HepG2 (cell line): ENCODE measurements at regions not wholly inside any gene's neighbourhood (a gene's known extent, or its start where the extent isn't known, plus 50 kb on each side); places are given as distances from the start of the nearest gene placed in this dataset.

Experiments
- ATAC-seq: fragments of 200-7000 bp; cut with Tn5 transposase; 3 replicates; pipeline ENCODE4 v1.9.1; 2020; ENCODE audit warnings: mild to moderate bottlenecking, moderate library complexity
- BruUV-seq: library from RNA; stranded (reverse); fragments of 400-500 nt; replicated peaks from 2 replicates; lab custom pipeline; 2021; lab: Mats Ljungman, UMichigan
- CTCF ChIA-PET: fragments of 300-600 bp; formaldehyde crosslinking; extraction: SDS; loops from one replicate; lab custom pipeline; 2021; ENCODE audit warnings: low total read pairs, inconsistent platforms, low intra/inter-chr PET ratio; lab: Yijun Ruan, JAX
- POLR2A ChIA-PET: fragments of 350-600 bp; sonication (Branson Sonifier 250); formaldehyde crosslinking; loops from one replicate; lab custom pipeline; 2020; ENCODE audit warnings: antibody characterized with exemption, inconsistent platforms; lab: Yijun Ruan, JAX
- DNase-seq: peaks from one replicate; pipeline ENCODE4 v3.0.0-alpha.2; 2015; ENCODE audit warnings: low spot score
- FAIRE-seq: peaks from 3 replicates; lab custom pipeline; 2011; peaks lifted over from hg19 to GRCh38; lab: Jason Lieb, UNC
- H2AFZ ChIP-seq: one replicate; pipeline ENCODE4 v1.6.1; 2011; ENCODE audit warnings: low read length, inconsistent platforms
- H3K27ac ChIP-seq: fragments of 300-600 bp; 3 replicates; pipeline ENCODE4 v1.8.0; 2011; ENCODE audit warnings: mixed run types, mild to moderate bottlenecking, mixed read lengths, low read length, inconsistent platforms; ENCODE audit not compliant: insufficient read depth; ENCODE audit errors: extremely low read length
- H3K27me3 ChIP-seq, 2 experiments: fragments of 200-600 bp in 1 of 2; 2 replicates in 1 of 2; 3 replicates in 1 of 2; pipeline versions ENCODE4 v1.6.0 to v1.8.0; 2011; ENCODE audit warnings: low read length in 2 of 2, mild to moderate bottlenecking in 2 of 2, moderate library complexity in 2 of 2, inconsistent platforms in 1 of 2; ENCODE audit not compliant: insufficient read depth in 2 of 2, control insufficient read depth in 1 of 2
- H3K36me3 ChIP-seq, 2 experiments: fragments of 200-600 bp in 1 of 2; replicated peaks in 1 of 2; 2 replicates in 1 of 2; 3 replicates in 1 of 2; pipeline versions ENCODE4 v1.5.1 to v1.8.0; 2011; ENCODE audit warnings: low read length in 2 of 2, inconsistent platforms in 1 of 2; ENCODE audit not compliant: insufficient read depth in 2 of 2, control insufficient read depth in 1 of 2
- H3K4me1 ChIP-seq: 2 replicates; pipeline ENCODE4 v1.5.1; 2012; ENCODE audit warnings: low read length, inconsistent platforms; ENCODE audit not compliant: insufficient read depth
- H3K4me2 ChIP-seq: 2 replicates; pipeline ENCODE4 v1.6.0; 2011; ENCODE audit warnings: low read depth, low read length, inconsistent platforms
- H3K4me3 ChIP-seq, 3 experiments: fragments of 200-600 bp in 1 of 3; sonication (generic), shearing (Covaris generic) in 1 of 3; replicated peaks in 1 of 3; 2 replicates each; pipeline ENCODE4 v1.5.1; 2011 to 2016; ENCODE audit warnings: low read length in 3 of 3, inconsistent platforms in 2 of 3, low read depth in 2 of 3, mild to moderate bottlenecking in 2 of 3, control low read depth in 1 of 3, mixed read lengths in 1 of 3; ENCODE audit not compliant: insufficient read depth in 1 of 3
- H3K79me2 ChIP-seq: one replicate; pipeline ENCODE4 v1.6.1; 2011; ENCODE audit warnings: low read length, inconsistent platforms; ENCODE audit not compliant: insufficient read depth
- H3K9ac ChIP-seq: 2 replicates; pipeline ENCODE4 v1.6.0; 2011; ENCODE audit warnings: mild to moderate bottlenecking, low read depth, low read length, inconsistent platforms; ENCODE audit not compliant: insufficient read depth
- H3K9me3 ChIP-seq: 2 replicates; pipeline ENCODE4 v1.5.1; 2012; ENCODE audit warnings: mild to moderate bottlenecking, low read length
- H4K20me1 ChIP-seq: 2 replicates; pipeline ENCODE4 v1.6.0; 2011; ENCODE audit warnings: inconsistent platforms, mild to moderate bottlenecking, low read length, moderate library complexity; ENCODE audit not compliant: insufficient read depth
- AGO1 ChIP-seq: fragments of 200-400 bp; formaldehyde crosslinking; IDR thresholded peaks from 2 replicates; pipeline ENCODE4 v1.6.1; 2017; ENCODE audit warnings: mild to moderate bottlenecking, low read depth, low read length, moderate library complexity; ENCODE audit not compliant: poor library complexity, severe bottlenecking
- FOXP1 ChIP-seq, 2 experiments: fragments of 450-650 bp in 1 of 2; IDR thresholded peaks; 2 replicates each; pipeline ENCODE4 v1.6.1; 2017 to 2018; ENCODE audit warnings: antibody characterized with exemption in 1 of 2
- KAT2B ChIP-seq: fragments of 150-350 bp; IDR thresholded peaks from 2 replicates; pipeline ENCODE4 v1.6.1; 2014; ENCODE audit warnings: low read depth, low read length, borderline replicate concordance
- KAT8 ChIP-seq: IDR thresholded peaks from 2 replicates; pipeline ENCODE4 v1.6.1; 2016; ENCODE audit warnings: missing genetic modification reagents, missing compliant biosample characterization
- KDM1A ChIP-seq: IDR thresholded peaks from 2 replicates; pipeline ENCODE4 v1.6.1; 2016; ENCODE audit warnings: missing compliant biosample characterization
- KLF12 ChIP-seq: sonication (generic); formaldehyde crosslinking; IDR thresholded peaks from 2 replicates; pipeline ENCODE4 v1.4.0; 2020; ENCODE audit warnings: missing genetic modification reagents, borderline replicate concordance
- NCOA5 ChIP-seq: sonication (generic); formaldehyde crosslinking; IDR thresholded peaks from 2 replicates; pipeline ENCODE4 v1.4.0; 2020; ENCODE audit warnings: missing genetic modification reagents
- REL ChIP-seq: sonication (generic); formaldehyde crosslinking; conservative IDR thresholded peaks from 2 replicates; pipeline ENCODE4 v1.8.0; 2022; ENCODE audit warnings: mild to moderate bottlenecking, missing genetic modification reagents, moderate library complexity
- REXO4 ChIP-seq: sonication (generic); formaldehyde crosslinking; IDR thresholded peaks from 2 replicates; pipeline ENCODE4 v1.8.0; 2022; ENCODE audit warnings: missing genetic modification reagents, mild to moderate bottlenecking, borderline replicate concordance
- RFX5 ChIP-seq: IDR thresholded peaks from 2 replicates; pipeline ENCODE4 v1.6.1; 2011; ENCODE audit warnings: low read depth, low read length, improper control_type of control experiment
- ZBTB7A ChIP-seq: sonication (generic); formaldehyde crosslinking; IDR thresholded peaks from 2 replicates; pipeline ENCODE4 v1.8.0; 2022; ENCODE audit warnings: mild to moderate bottlenecking, missing genetic modification reagents
- ZFP1 ChIP-seq: IDR thresholded peaks from 2 replicates; pipeline ENCODE4 v1.6.1; 2016
- ZNF224 ChIP-seq: sonication (generic); formaldehyde crosslinking; IDR thresholded peaks from 2 replicates; pipeline ENCODE4 v1.5.0; 2020; ENCODE audit warnings: mild to moderate bottlenecking, missing genetic modification reagents
- ZNF496 ChIP-seq: sonication (generic); formaldehyde crosslinking; IDR thresholded peaks from 2 replicates; pipeline ENCODE4 v1.8.1; 2023; ENCODE audit warnings: mild to moderate bottlenecking, moderate library complexity, missing genetic modification reagents; ENCODE audit not compliant: insufficient replicate concordance
- ZNF780A ChIP-seq: sonication (generic); formaldehyde crosslinking; IDR thresholded peaks from 2 replicates; pipeline ENCODE4 v1.8.0; 2022; ENCODE audit warnings: mild to moderate bottlenecking, missing genetic modification reagents, moderate library complexity
- ZNF83 ChIP-seq: sonication (generic); formaldehyde crosslinking; IDR thresholded peaks from 2 replicates; pipeline ENCODE4 v1.4.0; 2020; ENCODE audit warnings: missing genetic modification reagents, mild to moderate bottlenecking, borderline replicate concordance
- WGBS: methylation state at CpG from one replicate; pipeline ENCODE4 v1.1.6; 2017; ENCODE audit warnings: low lambda C conversion rate; 5-methylcytosine and 5-hydroxymethylcytosine counted together
- in situ Hi-C: cut with HindIII; loops from 2 replicates; pipeline ENCODE4 v1.10.0; 2017; ENCODE audit warnings: low pct_unique_long_range_greater_than_20kb; ENCODE audit not compliant: extremely low pct_ligation_motif_present
- intact Hi-C: fragments of 100-400 bp; cut with micrococcal nuclease; formaldehyde crosslinking; loops from one replicate; pipeline ENCODE4 v1.10.0; 2022; ENCODE audit not compliant: unreplicated experiment
- TF ChIP-seq, protein P1 (sequence below): sonication (generic); formaldehyde crosslinking; IDR thresholded peaks from 2 replicates; pipeline ENCODE4 v1.9.0; 2021; ENCODE audit warnings: mild to moderate bottlenecking, missing genetic modification reagents

DNA sequence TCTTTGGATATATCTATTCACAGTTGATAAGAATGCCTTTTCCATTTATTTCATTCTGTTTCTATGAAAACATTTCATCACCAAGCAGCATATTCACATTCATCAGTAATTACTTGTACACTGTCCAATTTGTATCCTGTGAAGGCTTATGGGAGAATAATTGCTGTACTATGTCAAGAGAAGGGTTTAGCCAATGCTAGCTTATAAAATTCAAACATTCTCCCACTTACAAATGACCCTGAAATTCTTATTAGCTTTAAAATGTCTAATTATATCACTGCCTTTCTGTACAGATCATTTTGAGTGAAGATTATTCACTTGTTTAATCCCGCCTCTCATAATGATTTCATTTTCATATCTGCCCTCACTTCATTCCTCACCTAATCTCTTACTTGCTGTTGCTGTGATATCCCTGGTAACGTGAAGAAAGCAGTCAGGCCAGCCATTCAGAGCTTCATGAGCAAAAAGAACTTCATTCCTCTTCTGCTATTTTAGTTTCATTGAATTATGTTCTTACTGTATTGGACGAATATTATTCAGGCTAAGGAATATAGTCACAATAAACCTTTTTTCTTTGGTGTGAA lies 778.7 kb downstream of the OLFM4 start:
- WGBS: 1% methylated on average over 3 of the region's 3 CpGs
- no peaks in the 10 kb centered on the region for H3K36me3 ChIP-seq
- peaks cover 44% of the 10 kb centered on the region for H3K9me3 ChIP-seq
- intact Hi-C loops: no loop called here
- FAIRE-seq (no peak), DNase-seq (no peak), ATAC-seq (no peak)
- H4K20me1 ChIP-seq: no peaks in the 10 kb centered on the region
- no peak for TF ChIP-seq KAT8 (CRISPR knock-in tag)
- no peak for TF ChIP-seq FOXP1 (IDR thresholded peaks at IDR 0.05)
- TF ChIP-seq FOXP1 (CRISPR knock-in tag; IDR thresholded peaks at IDR 0.05): no peak
- TF ChIP-seq AGO1: no peak
- TF ChIP-seq ZBTB7A (CRISPR knock-in tag): no peak
- no peak for TF ChIP-seq ZNF496 (CRISPR knock-in tag)
- no peak for TF ChIP-seq REL (CRISPR knock-in tag)
- TF ChIP-seq RFX5: no peak
- TF ChIP-seq, protein P1, sequence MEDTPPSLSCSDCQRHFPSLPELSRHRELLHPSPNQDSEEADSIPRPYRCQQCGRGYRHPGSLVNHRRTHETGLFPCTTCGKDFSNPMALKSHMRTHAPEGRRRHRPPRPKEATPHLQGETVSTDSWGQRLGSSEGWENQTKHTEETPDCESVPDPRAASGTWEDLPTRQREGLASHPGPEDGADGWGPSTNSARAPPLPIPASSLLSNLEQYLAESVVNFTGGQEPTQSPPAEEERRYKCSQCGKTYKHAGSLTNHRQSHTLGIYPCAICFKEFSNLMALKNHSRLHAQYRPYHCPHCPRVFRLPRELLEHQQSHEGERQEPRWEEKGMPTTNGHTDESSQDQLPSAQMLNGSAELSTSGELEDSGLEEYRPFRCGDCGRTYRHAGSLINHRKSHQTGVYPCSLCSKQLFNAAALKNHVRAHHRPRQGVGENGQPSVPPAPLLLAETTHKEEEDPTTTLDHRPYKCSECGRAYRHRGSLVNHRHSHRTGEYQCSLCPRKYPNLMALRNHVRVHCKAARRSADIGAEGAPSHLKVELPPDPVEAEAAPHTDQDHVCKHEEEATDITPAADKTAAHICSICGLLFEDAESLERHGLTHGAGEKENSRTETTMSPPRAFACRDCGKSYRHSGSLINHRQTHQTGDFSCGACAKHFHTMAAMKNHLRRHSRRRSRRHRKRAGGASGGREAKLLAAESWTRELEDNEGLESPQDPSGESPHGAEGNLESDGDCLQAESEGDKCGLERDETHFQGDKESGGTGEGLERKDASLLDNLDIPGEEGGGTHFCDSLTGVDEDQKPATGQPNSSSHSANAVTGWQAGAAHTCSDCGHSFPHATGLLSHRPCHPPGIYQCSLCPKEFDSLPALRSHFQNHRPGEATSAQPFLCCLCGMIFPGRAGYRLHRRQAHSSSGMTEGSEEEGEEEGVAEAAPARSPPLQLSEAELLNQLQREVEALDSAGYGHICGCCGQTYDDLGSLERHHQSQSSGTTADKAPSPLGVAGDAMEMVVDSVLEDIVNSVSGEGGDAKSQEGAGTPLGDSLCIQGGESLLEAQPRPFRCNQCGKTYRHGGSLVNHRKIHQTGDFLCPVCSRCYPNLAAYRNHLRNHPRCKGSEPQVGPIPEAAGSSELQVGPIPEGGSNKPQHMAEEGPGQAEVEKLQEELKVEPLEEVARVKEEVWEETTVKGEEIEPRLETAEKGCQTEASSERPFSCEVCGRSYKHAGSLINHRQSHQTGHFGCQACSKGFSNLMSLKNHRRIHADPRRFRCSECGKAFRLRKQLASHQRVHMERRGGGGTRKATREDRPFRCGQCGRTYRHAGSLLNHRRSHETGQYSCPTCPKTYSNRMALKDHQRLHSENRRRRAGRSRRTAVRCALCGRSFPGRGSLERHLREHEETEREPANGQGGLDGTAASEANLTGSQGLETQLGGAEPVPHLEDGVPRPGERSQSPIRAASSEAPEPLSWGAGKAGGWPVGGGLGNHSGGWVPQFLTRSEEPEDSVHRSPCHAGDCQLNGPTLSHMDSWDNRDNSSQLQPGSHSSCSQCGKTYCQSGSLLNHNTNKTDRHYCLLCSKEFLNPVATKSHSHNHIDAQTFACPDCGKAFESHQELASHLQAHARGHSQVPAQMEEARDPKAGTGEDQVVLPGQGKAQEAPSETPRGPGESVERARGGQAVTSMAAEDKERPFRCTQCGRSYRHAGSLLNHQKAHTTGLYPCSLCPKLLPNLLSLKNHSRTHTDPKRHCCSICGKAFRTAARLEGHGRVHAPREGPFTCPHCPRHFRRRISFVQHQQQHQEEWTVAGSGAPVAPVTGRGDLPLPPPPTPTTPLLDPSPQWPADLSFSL (CRISPR knock-in tag): no peak
- no peak for TF ChIP-seq KDM1A
- TF ChIP-seq ZNF224 (CRISPR knock-in tag): no peak
- no peak for TF ChIP-seq NCOA5 (CRISPR knock-in tag)
- no peak for TF ChIP-seq ZNF780A (CRISPR knock-in tag)
- TF ChIP-seq KLF12 (CRISPR knock-in tag): no peak
- no peak for TF ChIP-seq KAT2B
- no peak for TF ChIP-seq ZFP1
- TF ChIP-seq REXO4 (CRISPR knock-in tag): no peak
- no peak for TF ChIP-seq ZNF83 (CRISPR knock-in tag)
- ChIA-PET CTCF (no interaction called here), POLR2A (no interaction called here)
- H2AFZ ChIP-seq: no peak overlapping the region
- no peaks in the 10 kb centered on the region for H3K4me1 ChIP-seq
- H3K79me2 ChIP-seq: no peaks in the 10 kb centered on the region
- in situ Hi-C loops: no loop called here
- no peak overlapping the region for H3K9ac ChIP-seq
- no peak overlapping the region for H3K4me2 ChIP-seq
- H3K27me3 ChIP-seq: no peaks in the 10 kb centered on the region
- H3K4me3 ChIP-seq: no peak overlapping the region
- BruUV-seq: no TSS peak
- no peak overlapping the region for H3K27ac ChIP-seq
